Heart left ventricle (tissue), 13 donors: ENCODE measurements at regions not wholly inside any gene's neighbourhood (a gene's known extent, or its start where the extent isn't known, plus 50 kb on each side); places are given as distances from the start of the nearest gene placed in this dataset.

Experiments
- CTCF ChIP-seq, 12 donors: fragments of 200-600 bp; sonication (generic) in 4 of 12; IDR thresholded peaks; one replicate each; pipeline versions ENCODE4 v1.5.0 to v1.8.0; 2018 to 2022; ENCODE audit warnings: antibody characterized with exemption in 12 of 12, mild to moderate bottlenecking in 5 of 12
- POLR2A ChIP-seq, 2 donors: fragments of 450-650 bp; IDR thresholded peaks; one replicate each; pipeline ENCODE4 v1.6.1; 2017; ENCODE audit warnings: antibody characterized with exemption in 2 of 2, mild to moderate bottlenecking in 2 of 2, moderate library complexity in 2 of 2
- donor health status: ischemic (EF 13 %, LVEDD 7.1; RV severe dilation, severe dysfunction).
- donor health status: DM: no; HTN: yes; CAD: no.
- donor health status: DM: no; HTN: no; CAD: no.
- donor health status: ischemic (EF 25% LVEDD 6.9; RV normal size, moderate dysfunction).
- donor health status: ischemic (EF 25% LVEDD 5.7; RV mildly dilated, moderate dysfunction).
- donor health status: ischemic (EF 35%, LVEDD 5.7; RV mildly dilated, moderate dysfunction).
- donor health status: nonischemic (EF 11% LVEDD 7.7; RV severe dilation, severe dysfunction).
- donor health status: DM: yes; HTN: yes; CAD: no.
- donor health status: PGD.
- donor health status: ischemic (EF 29% LVEDD 5.4; RV normal size, mild dysfunction).
- donor health status: nonischemic (EF 23%, LVEDD 6.1; RV moderate dilation, normal function).

DNA sequence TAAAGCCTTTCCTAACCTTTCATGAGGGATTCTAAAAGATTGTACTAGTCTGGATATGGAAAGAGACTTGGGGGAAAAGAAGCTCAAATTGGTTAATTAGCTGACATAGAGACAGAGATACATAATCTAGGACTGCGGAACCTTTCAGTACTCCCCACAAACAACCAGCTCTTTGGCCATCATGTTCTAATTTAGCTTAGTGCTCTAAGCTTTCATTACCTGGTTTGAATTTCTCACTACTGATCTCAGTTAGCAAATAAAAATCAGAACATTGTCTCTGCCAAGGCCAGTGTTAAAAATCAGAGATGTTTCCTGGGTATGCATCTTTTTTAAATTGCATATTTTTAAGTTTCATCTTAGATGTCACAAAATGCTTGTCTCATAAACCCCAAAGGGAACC is 254.4 kb downstream of the GLUD2 start:
- TF ChIP-seq CTCF (IDR thresholded peaks at IDR 0.05) (no peak), POLR2A (IDR thresholded peaks at IDR 0.05) (no peak)
